HepG2 (cell line): ENCODE measurements at regions not wholly inside any gene's neighbourhood (a gene's known extent, or its start where the extent isn't known, plus 50 kb on each side); places are given as distances from the start of the nearest gene placed in this dataset.

Experiments
- AHDC1 ChIP-seq: sonication (generic); formaldehyde crosslinking; IDR thresholded peaks from 2 replicates; pipeline ENCODE4 v1.5.1; 2020; ENCODE audit warnings: mild to moderate bottlenecking, missing genetic modification reagents, borderline replicate concordance
- GLI4 ChIP-seq: sonication (generic); formaldehyde crosslinking; IDR thresholded peaks from 2 replicates; pipeline ENCODE4 v1.5.1; 2020; ENCODE audit warnings: missing genetic modification reagents, mild to moderate bottlenecking, moderate library complexity, borderline replicate concordance
- MNT ChIP-seq: fragments of 450-650 bp; IDR thresholded peaks from 2 replicates; pipeline ENCODE4 v1.6.1; 2016
- MXD1 ChIP-seq: sonication (generic); formaldehyde crosslinking; IDR thresholded peaks from 2 replicates; pipeline ENCODE4 v1.4.0; 2020; ENCODE audit warnings: mild to moderate bottlenecking, missing genetic modification reagents
- NPAS2 ChIP-seq: sonication (generic); formaldehyde crosslinking; IDR thresholded peaks from 2 replicates; pipeline ENCODE4 v1.8.0; 2022; ENCODE audit warnings: mild to moderate bottlenecking, missing genetic modification reagents, borderline replicate concordance
- SIN3B ChIP-seq: fragments of 150-350 bp; IDR thresholded peaks from 2 replicates; pipeline ENCODE4 v1.6.1; 2014; ENCODE audit warnings: low read length
- SIX1 ChIP-seq: sonication (generic); formaldehyde crosslinking; IDR thresholded peaks from 2 replicates; pipeline ENCODE4 v1.4.0; 2020; ENCODE audit warnings: missing genetic modification reagents, borderline replicate concordance
- SMAD9 ChIP-seq: sonication (generic); formaldehyde crosslinking; IDR thresholded peaks from 2 replicates; pipeline ENCODE4 v1.5.1; 2020; ENCODE audit warnings: mild to moderate bottlenecking, missing genetic modification reagents
- SRSF1 ChIP-seq: fragments of 200-400 bp; formaldehyde crosslinking; optimal IDR thresholded peaks from 2 replicates; pipeline ENCODE3; 2017; ENCODE audit warnings: mild to moderate bottlenecking, low read depth, low read length, moderate library complexity
- SRSF4 ChIP-seq: fragments of 200-400 bp; formaldehyde crosslinking; IDR thresholded peaks from one replicate; pipeline ENCODE4 v1.6.1; 2018; ENCODE audit warnings: mild to moderate bottlenecking, low read depth, low read length, moderate library complexity; ENCODE audit not compliant: poor library complexity, severe bottlenecking
- THAP11 ChIP-seq: IDR thresholded peaks from 2 replicates; pipeline ENCODE4 v1.6.1; 2016; ENCODE audit warnings: missing biosample characterization, missing genetic modification reagents
- U2AF1 ChIP-seq: fragments of 200-400 bp; formaldehyde crosslinking; optimal IDR thresholded peaks from 2 replicates; pipeline ENCODE3; 2017; ENCODE audit warnings: mild to moderate bottlenecking, low read depth, low read length
- WIZ ChIP-seq: sonication (generic); formaldehyde crosslinking; IDR thresholded peaks from 2 replicates; pipeline ENCODE4 v1.5.1; 2020; ENCODE audit warnings: mild to moderate bottlenecking, missing genetic modification reagents
- ZBTB21 ChIP-seq: sonication (generic); formaldehyde crosslinking; IDR thresholded peaks from 2 replicates; pipeline ENCODE4 v1.4.0; 2020; ENCODE audit warnings: missing genetic modification reagents
- ZBTB34 ChIP-seq: sonication (generic); formaldehyde crosslinking; IDR thresholded peaks from 2 replicates; pipeline ENCODE4 v1.8.0; 2022; ENCODE audit warnings: mild to moderate bottlenecking, missing genetic modification reagents
- ZNF260 ChIP-seq: sonication (generic); formaldehyde crosslinking; IDR thresholded peaks from 2 replicates; pipeline ENCODE4 v1.4.0; 2020; ENCODE audit warnings: missing genetic modification reagents, low read depth, mild to moderate bottlenecking, borderline replicate concordance
- ZNF326 ChIP-seq: sonication (generic); formaldehyde crosslinking; IDR thresholded peaks from 2 replicates; pipeline ENCODE4 v1.4.0; 2020; ENCODE audit warnings: missing genetic modification reagents, borderline replicate concordance
- ZNF501 ChIP-seq: sonication (generic); formaldehyde crosslinking; IDR thresholded peaks from 2 replicates; pipeline ENCODE4 v1.5.1; 2020; ENCODE audit warnings: mild to moderate bottlenecking, moderate library complexity, missing genetic modification reagents
- ZNF546 ChIP-seq: sonication (generic); formaldehyde crosslinking; conservative IDR thresholded peaks from 2 replicates; pipeline ENCODE4 v1.8.1; 2023; ENCODE audit warnings: mild to moderate bottlenecking, missing genetic modification reagents
- TF ChIP-seq, protein P1 (sequence below): sonication (generic); formaldehyde crosslinking; IDR thresholded peaks from 2 replicates; pipeline ENCODE4 v1.8.1; 2023; ENCODE audit warnings: mild to moderate bottlenecking, missing genetic modification reagents, borderline replicate concordance

DNA sequence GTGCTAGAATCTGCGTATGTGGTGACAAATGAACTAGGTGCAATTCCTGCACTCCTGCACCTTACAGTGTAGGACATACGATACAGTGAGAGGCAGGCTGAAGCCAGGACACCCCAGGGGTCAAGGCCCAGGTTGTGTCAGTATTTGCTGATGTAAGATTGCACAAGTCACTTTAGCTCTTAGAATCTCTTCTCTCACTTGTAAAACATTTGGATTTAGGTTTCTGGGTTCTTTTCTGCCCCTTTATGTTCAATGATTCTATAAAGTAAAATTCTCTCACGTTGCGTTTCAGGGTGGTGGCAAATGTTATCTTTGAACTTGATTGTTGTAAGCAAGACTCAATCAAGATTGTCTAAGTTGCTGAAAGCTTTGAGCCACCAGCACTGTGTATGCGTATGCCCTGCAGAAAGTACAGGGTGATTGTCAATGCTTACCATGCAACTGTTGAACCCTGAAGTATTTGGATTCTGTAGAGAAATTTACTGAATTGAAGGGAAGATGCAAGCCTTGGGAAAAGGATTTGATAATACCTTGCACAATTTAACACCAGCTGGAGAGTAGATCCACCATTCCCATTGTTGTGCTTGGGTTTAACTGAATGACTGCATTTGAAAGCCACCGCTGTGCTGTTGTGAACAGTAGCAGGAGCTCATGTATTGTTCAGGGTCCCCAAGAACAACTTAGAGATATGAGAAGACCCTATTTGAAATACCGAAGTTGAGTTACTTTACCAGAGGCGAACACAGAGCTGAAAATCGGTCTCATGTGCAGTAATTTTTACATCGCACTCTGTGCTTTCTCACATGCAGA is 106.1 kb upstream of the CITED2 start (continued):
- TF ChIP-seq GLI4 = no peak
- no peak for TF ChIP-seq SRSF1
- no peak for TF ChIP-seq ZNF546 (CRISPR knock-in tag)
- TF ChIP-seq THAP11 (CRISPR knock-in tag) = peak; percentile 83
- no peak for TF ChIP-seq SMAD9 (CRISPR knock-in tag)
- TF ChIP-seq SIX1 (CRISPR knock-in tag) = peak; percentile 97
- no peak for TF ChIP-seq MXD1 (CRISPR knock-in tag)
- no peak for TF ChIP-seq U2AF1
- TF ChIP-seq, protein P1, sequence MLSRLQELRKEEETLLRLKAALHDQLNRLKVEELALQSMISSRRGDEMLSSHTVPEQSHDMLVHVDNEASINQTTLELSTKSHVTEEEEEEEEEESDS (CRISPR knock-in tag) = no peak
- TF ChIP-seq MNT = no peak
- no peak for TF ChIP-seq ZNF326
- TF ChIP-seq NPAS2 (CRISPR knock-in tag) = no peak
- TF ChIP-seq WIZ (CRISPR knock-in tag) = no peak; the same call in 1 of the 2 replicates
- TF ChIP-seq ZNF501 (CRISPR knock-in tag) = 0 out of 2 replicates have a peak, but pooled peaks have one; percentile 21
- no peak for TF ChIP-seq ZBTB34 (CRISPR knock-in tag)
- no peak for TF ChIP-seq SIN3B
- peak; percentile 99 for TF ChIP-seq AHDC1 (CRISPR knock-in tag)
- no peak for TF ChIP-seq ZNF260 (CRISPR knock-in tag)
- no peak for TF ChIP-seq SRSF4
- TF ChIP-seq ZBTB21 (CRISPR knock-in tag) = no peak
